ENCODE measurements at regions not wholly inside any gene's neighbourhood (a gene's known extent, or its start where the extent isn't known, plus 50 kb on each side); places are given as distances from the start of the nearest gene placed in this dataset.

DNA sequence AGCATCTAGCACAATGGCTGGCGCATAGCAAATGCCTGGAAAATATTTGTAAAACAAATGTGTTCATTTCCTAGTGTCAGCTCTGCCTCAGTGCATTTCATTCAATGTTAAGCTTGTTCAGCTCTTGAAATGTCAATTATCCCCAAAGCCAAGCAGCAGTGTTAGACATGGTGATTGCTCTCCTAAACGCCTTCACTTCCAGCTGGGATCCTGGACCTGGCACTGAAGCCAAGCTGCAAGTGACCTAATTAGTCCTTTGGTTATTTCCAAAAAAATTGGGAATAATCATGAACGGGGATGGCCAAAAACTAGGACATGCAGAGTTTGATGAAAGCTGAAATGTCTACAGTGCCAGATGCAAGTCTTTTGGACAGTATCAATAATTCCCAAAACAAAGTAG lies 54.9 kb upstream of the MDGA2 start:
- intact Hi-C loops (cut with micrococcal nuclease): no loop called here

All from T-helper 1 cell treated with Interleukin-12 subunit alpha and Interleukin-12 subunit beta and Interleukin-4 antibody, amounts not matched to agents 30 ng/mL and 1 ng/mL, for 36 hours (primary cell).